Tibial nerve (tissue), 4 donors: ENCODE measurements at regions not wholly inside any gene's neighbourhood (a gene's known extent, or its start where the extent isn't known, plus 50 kb on each side); places are given as distances from the start of the nearest gene placed in this dataset.

Source experiments
- EP300 ChIP-seq, 2 donors: sonication (generic); formaldehyde crosslinking; IDR thresholded peaks; one replicate each; pipeline ENCODE4 v1.6.1; 2017; ENCODE audit warnings: antibody characterized with exemption in 2 of 2, mild to moderate bottlenecking in 1 of 2
- TF ChIP-seq, protein P1 (sequence below), 5 experiments: fragments of 200-600 bp in 3 of 5; fragments of 450-650 bp in 2 of 5; sonication (generic) in 3 of 5; IDR thresholded peaks; one replicate each; pipeline ENCODE4 v1.5.1; 2016 to 2019; ENCODE audit warnings: antibody characterized with exemption in 5 of 5, mild to moderate bottlenecking in 3 of 5, moderate library complexity in 2 of 5

DNA sequence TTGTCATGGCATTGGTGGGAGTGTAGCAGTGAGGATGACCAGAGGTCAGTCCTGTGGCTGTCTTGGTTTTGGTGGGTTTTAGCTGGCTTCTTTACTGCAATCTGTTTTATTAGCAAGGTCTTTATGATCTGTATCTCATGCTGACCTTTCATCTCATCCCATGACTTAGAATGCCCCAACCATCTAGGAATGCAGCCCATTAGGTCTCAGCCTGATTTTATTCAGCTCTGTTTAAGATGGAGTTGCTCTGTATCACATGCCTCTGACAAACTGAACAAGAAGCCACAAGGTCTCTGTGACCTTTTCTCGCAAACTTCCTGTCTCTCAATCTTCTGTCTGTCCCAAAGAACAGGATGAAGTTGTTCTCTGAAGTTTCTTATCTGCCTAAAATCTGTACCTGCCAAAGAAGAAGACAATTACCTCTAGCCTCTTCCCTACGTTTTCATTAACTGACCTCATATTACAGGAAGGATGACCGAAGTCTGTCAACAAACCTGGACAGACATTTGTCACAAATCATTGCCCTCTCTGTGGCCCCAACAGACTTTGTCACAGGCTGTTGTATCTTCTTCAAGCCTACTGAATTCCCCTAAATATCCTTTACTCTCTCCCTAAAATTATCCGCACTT, 284.2 kb upstream of the SEMA6A start:
- TF ChIP-seq, protein P1, sequence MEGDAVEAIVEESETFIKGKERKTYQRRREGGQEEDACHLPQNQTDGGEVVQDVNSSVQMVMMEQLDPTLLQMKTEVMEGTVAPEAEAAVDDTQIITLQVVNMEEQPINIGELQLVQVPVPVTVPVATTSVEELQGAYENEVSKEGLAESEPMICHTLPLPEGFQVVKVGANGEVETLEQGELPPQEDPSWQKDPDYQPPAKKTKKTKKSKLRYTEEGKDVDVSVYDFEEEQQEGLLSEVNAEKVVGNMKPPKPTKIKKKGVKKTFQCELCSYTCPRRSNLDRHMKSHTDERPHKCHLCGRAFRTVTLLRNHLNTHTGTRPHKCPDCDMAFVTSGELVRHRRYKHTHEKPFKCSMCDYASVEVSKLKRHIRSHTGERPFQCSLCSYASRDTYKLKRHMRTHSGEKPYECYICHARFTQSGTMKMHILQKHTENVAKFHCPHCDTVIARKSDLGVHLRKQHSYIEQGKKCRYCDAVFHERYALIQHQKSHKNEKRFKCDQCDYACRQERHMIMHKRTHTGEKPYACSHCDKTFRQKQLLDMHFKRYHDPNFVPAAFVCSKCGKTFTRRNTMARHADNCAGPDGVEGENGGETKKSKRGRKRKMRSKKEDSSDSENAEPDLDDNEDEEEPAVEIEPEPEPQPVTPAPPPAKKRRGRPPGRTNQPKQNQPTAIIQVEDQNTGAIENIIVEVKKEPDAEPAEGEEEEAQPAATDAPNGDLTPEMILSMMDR (IDR thresholded peaks at IDR 0.05), result no peak
- no peak for TF ChIP-seq EP300 (IDR thresholded peaks at IDR 0.05)
